GM21447 (cell line): ENCODE measurements at regions not wholly inside any gene's neighbourhood (a gene's known extent, or its start where the extent isn't known, plus 50 kb on each side); places are given as distances from the start of the nearest gene placed in this dataset.
"Not testable (repeated sequence)": the region's sequence is repeated elsewhere in the genome, so short reads cannot be mapped to it uniquely, and the experiment has no call there.

ENCODE experiments used
- ATAC-seq: cut with Tn5 transposase; IDR thresholded peaks from one replicate; pipeline ENCODE4 v1.9.1; 2021; ENCODE audit not compliant: unreplicated experiment

DNA sequence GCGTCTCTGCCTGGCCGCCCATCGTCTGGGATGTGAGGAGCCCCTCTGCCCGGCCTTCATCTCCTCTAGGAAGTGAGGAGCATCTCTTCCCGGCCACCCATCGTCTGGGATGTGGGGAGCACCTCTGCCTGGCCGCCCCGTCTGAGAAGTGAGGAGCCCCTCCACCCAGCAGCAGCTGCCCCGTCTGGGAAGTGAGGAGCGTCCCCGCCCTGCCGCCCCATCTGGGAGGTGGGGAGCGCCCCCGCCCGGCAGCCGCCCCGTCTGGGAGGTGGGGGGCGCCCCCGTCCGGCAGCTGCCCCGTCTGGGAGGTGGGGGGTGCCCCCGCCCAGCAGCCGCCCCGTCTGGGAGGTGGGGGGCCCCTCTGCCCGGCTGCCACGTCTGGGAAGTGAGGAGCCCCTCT, 153.7 kb upstream of the MYRIP start:
- ATAC-seq = not testable (repeated sequence)

GRCh38 chr3:39657075-39657474, 152.3 kb upstream of the MYRIP start:
- ATAC-seq = no peak

GRCh38 chr3:39657775-39658174, 151.6 kb upstream of the MYRIP start:
- no peak for ATAC-seq

DNA sequence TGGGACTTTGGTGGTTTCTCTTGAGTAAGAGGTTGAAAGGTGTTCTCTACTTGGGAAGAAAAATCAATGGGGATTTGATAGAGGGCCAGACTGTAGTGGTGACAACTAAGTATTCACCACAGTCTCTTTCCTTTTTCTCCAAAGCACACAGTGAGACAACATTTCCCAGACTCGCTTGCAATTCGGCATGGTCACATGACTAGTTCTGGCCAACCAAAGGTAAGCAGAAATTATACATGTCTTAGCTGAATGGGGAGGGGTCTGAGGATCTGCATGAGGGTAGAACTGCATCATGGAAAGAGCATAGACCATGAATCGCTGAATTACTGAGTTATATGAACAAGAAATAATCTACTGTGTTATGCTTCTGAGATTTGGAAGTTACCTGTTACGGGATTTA, 144.5 kb upstream of the MYRIP start:
- ATAC-seq = no peak

GRCh38 chr3:39665441-39665840, 144.0 kb upstream of the MYRIP start:
- ATAC-seq = no peak

- ATAC-seq = no peak
These were observed 141.0 kb upstream of the MYRIP start for GRCh38 chr3:39668420-39668819.

DNA sequence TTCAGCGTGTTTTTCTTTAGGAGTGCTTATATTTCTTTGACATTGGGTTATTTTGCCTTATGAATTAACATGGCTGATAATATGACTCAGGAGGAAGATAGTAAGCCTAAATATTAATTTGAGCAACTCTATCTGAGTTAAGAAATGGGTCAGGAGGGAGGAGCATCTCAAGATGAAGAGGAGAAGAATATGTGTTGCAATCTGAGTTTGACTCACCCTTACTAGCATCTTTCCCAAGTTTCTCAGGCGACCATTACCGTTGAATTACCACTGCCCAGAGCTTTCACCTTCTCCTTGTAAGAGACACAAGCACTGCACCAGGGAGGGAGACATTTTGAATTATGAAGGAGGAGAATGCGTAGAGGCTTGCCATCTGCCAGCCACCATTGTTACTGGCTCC, 138.3 kb upstream of the MYRIP start:
- no peak for ATAC-seq

- no peak for ATAC-seq
These were observed 137.8 kb upstream of the MYRIP start for GRCh38 chr3:39671600-39671999.

DNA sequence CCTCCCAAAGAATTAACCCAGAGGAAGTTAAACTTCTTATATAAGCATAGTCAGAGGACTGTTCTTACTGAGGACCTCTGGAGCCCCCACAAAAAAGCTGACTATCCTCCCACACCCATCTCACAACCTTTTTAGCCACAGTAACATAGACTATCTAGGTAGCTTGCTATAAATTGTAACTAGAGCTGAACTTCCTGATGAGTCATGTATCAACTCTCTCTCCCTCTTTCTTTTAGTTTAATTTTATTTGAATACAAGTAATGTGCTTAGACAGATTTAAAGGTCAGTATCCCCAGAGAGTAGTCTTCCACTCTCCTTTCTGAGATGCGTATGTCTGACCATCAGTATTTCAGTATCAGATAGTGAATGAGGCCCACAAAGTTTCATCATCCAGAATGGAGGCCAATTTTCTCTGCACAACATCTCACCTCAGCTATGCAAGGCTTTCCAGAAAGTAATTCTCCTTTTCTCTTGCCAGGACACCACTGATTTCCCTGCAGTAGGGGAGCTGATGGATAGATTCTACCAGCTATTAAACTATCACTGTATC, 104.0 kb upstream of the MYRIP start:
- ATAC-seq = no peak

DNA sequence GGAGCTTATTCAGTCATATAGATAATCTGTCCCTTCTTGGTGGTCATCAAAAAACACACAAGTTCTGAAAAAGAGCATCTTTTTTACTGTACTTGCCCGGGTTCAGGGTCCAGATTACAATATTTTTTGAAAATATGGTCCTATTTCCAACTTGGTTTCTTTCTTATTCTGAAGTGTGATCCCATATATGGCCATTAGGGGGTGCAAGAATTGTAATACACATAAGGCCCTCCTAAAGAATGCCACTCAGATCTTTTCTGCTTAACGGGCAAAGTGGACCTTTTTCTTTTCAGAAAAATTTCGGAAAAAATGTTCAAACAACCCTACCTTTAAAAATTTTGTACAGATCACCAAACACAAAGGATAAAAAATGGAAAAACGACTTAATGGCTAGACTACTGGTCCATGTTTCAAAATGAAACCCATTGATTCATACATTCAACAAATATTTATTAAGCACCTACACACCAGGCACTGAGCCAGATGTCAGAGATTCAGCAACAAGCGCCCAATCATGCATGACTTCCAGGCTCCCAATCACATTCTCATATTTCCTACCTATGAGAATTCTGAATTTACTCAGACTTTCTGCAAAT, 102.0 kb upstream of the MYRIP start:
- ATAC-seq = peak; percentile 58

DNA sequence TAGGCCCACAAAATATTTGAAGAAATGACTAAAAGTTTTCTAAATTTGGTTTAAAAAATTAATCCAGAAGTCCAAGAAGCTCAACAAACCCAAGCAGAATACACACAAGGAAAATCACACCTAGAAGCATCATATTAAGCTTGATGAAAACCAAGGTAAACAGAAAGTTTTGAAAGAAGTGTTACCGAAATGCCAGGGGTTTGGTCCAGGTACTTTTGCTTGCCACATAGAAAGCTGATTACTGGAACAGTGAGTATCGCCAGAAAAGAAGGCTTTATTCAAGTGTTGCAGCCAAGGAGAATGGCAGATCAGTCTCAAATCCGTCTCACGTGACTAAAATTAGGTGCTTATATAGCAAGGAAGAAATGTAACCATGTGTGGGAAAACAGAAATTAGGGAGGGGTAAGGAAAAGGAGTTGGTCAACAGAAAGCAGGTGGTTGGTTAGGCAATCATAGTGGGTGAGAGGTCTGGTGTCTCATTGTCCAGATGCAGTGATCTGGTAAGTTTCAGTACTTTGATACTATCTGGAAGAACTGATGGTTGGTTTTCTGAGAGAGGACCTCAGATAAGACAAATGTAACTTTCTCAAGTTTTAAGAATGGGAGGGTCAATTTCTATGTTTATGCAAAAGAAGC, 96.9 kb upstream of the MYRIP start:
- no peak for ATAC-seq

- ATAC-seq = not testable (repeated sequence)
These were observed 96.1 kb upstream of the MYRIP start for GRCh38 chr3:39713341-39713740.

DNA sequence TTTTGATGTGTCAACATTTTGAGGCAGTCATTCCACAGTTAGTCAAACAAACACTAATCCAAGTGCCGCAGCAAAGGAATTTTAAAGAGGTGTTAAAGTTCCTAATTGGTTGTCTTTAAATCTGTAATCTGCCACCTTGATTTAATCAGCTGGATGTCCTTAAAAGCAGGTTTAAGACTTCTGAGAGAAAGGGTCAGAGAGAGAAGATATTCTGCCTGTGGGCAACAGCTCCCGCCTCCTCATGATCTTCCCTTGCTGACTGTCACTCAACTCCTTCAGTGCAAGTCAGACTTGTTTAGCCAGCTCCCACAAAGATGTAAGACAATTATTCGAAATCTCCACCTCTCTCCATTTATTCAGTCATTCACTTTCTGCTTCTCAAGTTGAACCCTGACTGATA, 92.6 kb upstream of the MYRIP start:
- no peak for ATAC-seq

DNA sequence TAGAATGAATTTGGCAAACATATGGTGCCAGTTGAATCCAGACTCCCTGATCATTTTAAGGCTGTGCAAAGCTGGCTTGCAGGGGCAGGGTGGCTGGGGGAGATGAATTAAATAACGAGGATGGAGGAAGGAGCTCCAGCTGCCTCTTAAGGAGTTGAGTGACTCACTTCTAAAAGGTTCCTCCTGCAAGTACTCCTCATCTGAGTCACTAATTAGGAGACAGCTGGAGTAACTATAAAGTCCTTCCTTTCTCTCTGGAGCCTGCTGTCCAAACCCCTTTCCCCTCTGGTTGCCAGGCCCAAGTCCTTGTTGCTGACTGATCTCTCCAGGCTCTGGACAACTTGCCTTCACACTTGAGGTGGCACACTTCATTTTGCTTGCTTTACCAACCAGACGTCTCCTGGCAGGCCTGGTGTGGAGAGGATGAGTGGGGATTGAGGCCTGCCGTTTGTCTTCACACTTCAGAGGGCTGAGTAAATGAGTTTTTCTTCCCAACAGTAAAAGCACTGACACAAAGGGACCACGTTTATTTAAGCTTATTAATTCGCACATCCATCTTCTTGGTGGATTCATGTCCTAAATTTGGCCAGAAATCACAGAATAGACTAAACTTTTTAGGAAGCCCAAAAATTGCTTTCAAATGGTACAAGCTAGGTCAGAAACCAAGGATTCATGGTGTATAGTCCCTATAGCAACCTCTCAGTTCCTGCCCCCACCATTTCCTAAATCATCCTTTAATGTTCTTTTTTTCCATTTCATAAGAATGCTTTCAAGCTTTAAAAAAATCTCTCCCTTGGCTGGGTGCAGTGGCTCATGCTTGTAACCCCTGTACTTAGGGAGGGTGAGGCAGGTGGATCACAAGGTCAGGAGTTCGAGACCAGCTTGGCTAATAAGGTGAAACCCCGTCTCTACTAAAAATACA, 90.5 kb upstream of the MYRIP start:
- no peak for ATAC-seq

GRCh38 chr3:39721076-39721475, 88.3 kb upstream of the MYRIP start:
- no peak for ATAC-seq

- ATAC-seq = no peak
These were observed 85.1 kb upstream of the MYRIP start for GRCh38 chr3:39724233-39724846.

DNA sequence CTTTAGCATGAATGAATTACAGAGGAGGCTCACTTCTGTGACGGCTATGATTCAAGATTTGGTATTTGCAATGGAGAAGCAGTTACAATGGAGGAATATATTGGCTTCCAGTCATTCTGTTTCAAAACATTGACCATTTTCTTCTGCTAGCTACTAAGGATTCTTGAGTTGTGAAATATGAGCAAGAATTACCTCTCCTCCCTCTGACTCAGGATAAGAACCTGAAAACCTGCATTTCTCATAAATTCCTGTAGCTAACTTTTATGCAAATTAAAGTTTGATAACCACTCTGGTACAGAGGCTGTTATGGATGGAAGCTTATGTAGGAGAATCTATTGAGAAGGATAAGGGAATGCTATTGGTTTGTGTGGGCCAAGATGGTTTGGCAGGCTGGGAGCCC, 84.1 kb upstream of the MYRIP start:
- ATAC-seq = no peak

- no peak for ATAC-seq
These were observed 82.0 kb upstream of the MYRIP start for GRCh38 chr3:39727415-39727814.

DNA sequence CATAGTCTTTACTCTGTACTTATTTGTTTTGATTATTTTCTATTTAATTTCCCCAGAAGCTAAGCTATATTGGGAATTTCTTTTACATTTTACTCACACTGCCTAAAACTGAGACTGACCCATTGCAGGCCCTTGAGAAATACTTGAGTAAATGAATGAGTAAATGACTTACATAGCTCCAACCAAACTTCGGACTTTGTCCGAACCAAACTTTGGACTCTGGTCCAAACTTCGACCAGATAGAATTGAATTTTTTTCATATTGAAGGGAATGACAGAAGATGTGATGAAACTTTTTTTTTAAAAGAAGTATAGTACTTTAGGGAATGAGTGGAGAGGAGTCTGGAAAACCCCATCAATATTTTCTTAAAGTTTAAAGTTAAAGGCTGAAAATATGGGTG, 75.6 kb upstream of the MYRIP start:
- ATAC-seq = no peak

DNA sequence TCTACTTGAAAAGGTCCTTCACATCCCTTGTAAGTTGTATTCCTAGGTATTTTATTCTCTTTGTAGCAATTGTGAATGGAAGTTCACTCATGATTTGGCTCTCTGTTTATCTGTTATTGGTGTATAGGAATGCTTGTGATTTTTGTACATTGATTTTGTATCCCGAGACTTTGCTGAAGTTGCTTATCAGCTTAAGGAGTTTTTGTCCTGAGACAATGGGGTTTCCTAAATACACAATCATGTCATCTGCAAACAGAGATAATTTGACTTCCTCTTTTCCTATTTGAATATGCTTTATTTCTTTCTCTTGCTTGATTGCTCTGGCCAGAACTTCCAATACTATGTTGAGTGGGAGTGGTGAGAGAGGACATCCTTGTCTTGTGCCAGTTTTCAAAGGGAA, 69.8 kb upstream of the MYRIP start:
- not testable (repeated sequence) for ATAC-seq

GRCh38 chr3:39744746-39745145, 64.7 kb upstream of the MYRIP start:
- no peak for ATAC-seq
